GM23338 (cell line): ENCODE measurements at regions not wholly inside any gene's neighbourhood (a gene's known extent, or its start where the extent isn't known, plus 50 kb on each side); places are given as distances from the start of the nearest gene placed in this dataset.
A peak's percentile ranks its signal among the peaks of the same experiment; 100 is the strongest.

Experiments used
- CREB1 ChIP-seq: fragments of 250-450 bp; sonication (Bioruptor Pico); IDR thresholded peaks from 2 replicates; pipeline ENCODE4 v1.5.0; 2020; ENCODE audit warnings: low read depth, mild to moderate bottlenecking, moderate library complexity
- CTCF ChIP-seq, 2 experiments: fragments of 200-600 bp in 1 of 2; sonication (generic) in 1 of 2; conservative IDR thresholded peaks; 2 replicates each; pipeline versions ENCODE4 v1.5.1 to v1.6.1; 2016 to 2017; ENCODE audit warnings: antibody characterized with exemption in 2 of 2, low read depth in 2 of 2, mild to moderate bottlenecking in 2 of 2, moderate library complexity in 1 of 2
- EZH2 ChIP-seq: fragments of 200-600 bp; sonication (generic); IDR thresholded peaks from one replicate; pipeline ENCODE4 v1.8.0; 2017; ENCODE audit warnings: antibody characterized with exemption, mild to moderate bottlenecking, low read depth; ENCODE audit not compliant: unreplicated experiment
- EZH2phosphoT487 ChIP-seq: fragments of 200-600 bp; sonication (generic); IDR thresholded peaks from one replicate; pipeline ENCODE4 v1.8.1; 2018; ENCODE audit warnings: antibody characterized with exemption; ENCODE audit not compliant: unreplicated experiment
- JUNB ChIP-seq: IDR thresholded peaks from one replicate; pipeline ENCODE4 v1.6.1; 2016; ENCODE audit warnings: antibody characterized with exemption; ENCODE audit not compliant: unreplicated experiment
- NANOG ChIP-seq: IDR thresholded peaks from 2 replicates; pipeline ENCODE4 v1.6.1; 2016; ENCODE audit warnings: antibody characterized with exemption, borderline replicate concordance
- POLR2AphosphoS5 ChIP-seq: IDR thresholded peaks from 2 replicates; pipeline ENCODE4 v1.6.1; 2016; ENCODE audit warnings: antibody characterized with exemption, low read depth
- REST ChIP-seq: IDR thresholded peaks from one replicate; pipeline ENCODE4 v1.6.1; 2018; ENCODE audit warnings: antibody characterized with exemption; ENCODE audit not compliant: unreplicated experiment
- ZNF114 ChIP-seq: fragments of 250-450 bp; sonication (Bioruptor Pico); IDR thresholded peaks from 2 replicates; pipeline ENCODE4 v1.5.0; 2020; ENCODE audit warnings: mild to moderate bottlenecking, moderate library complexity

- TF ChIP-seq CTCF (conservative IDR thresholded peaks at IDR 0.05; ENCODE audit: low read depth in 2 of 2) (peak in 1 of 2 experiments; percentile 48; a peak in 3 of 4 replicates), EZH2phosphoT487 (no peak), JUNB (no peak), POLR2AphosphoS5 (no peak), EZH2 (no peak), CREB1 (no peak), REST (no peak), NANOG (no peak), ZNF114 (no peak)
Observed at GRCh38 chr1:82795508-82796149, 994.9 kb downstream of the ADGRL2 start.
